BE2C (cell line): ENCODE measurements at regions not wholly inside any gene's neighbourhood (a gene's known extent, or its start where the extent isn't known, plus 50 kb on each side); places are given as distances from the start of the nearest gene placed in this dataset.
"Not testable (repeated sequence)": the region's sequence is repeated elsewhere in the genome, so short reads cannot be mapped to it uniquely, and the experiment has no call there.

Experiments used
- DNase-seq: peaks from one replicate; pipeline ENCODE4 v3.0.0-alpha.2; 2020
- H3K27me3 ChIP-seq: fragments of 250-450 bp; sonication (Bioruptor Pico); 2 replicates; pipeline ENCODE4 v1.5.1; 2020; ENCODE audit warnings: mild to moderate bottlenecking
- H3K36me3 ChIP-seq: fragments of 250-450 bp; sonication (Bioruptor Pico); 2 replicates; pipeline ENCODE4 v1.5.1; 2020; ENCODE audit warnings: mild to moderate bottlenecking
- H3K4me1 ChIP-seq: fragments of 250-450 bp; sonication (Bioruptor Pico); 2 replicates; pipeline ENCODE4 v1.5.1; 2020
- H3K4me3 ChIP-seq: 2 replicates; pipeline ENCODE4 v1.5.1; 2011; ENCODE audit warnings: low read depth, low read length
- H3K9me3 ChIP-seq: fragments of 250-450 bp; sonication (Bioruptor Pico); 2 replicates; pipeline ENCODE4 v1.5.1; 2020
- TF ChIP-seq, protein P1 (sequence below): IDR thresholded peaks from 2 replicates; pipeline ENCODE4 v1.5.1; 2012; ENCODE audit warnings: mild to moderate bottlenecking, low read depth, low read length

DNA sequence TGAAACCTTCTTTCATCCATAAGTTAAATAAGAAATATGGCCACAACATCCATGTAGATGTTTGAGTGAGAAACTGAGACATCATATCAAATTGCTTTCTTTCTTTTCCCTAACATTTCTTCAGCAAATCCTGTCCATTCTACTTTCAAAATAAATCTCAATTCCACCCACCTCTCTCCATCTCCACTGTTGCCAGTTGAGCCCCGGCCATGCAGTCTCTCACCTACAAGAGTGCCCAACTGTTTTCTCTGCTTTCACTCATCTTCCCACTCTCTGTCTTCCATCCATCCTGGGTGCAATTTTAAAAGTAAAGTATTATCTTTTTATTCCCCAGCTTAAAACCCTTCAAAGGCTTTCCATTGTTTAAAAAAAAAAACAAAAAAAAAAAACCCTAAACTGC lies 260.4 kb downstream of the DEPDC1B start:
- Histone ChIP-seq H3K36me3 (no peaks in the 10 kb centered on the region), H3K27me3 (no peaks in the 10 kb centered on the region), H3K9me3 (no peaks in the 10 kb centered on the region), H3K4me3 (no peak overlapping the region), H3K4me1 (no peaks in the 10 kb centered on the region)
- no peak for DNase-seq
- TF ChIP-seq, protein P1, sequence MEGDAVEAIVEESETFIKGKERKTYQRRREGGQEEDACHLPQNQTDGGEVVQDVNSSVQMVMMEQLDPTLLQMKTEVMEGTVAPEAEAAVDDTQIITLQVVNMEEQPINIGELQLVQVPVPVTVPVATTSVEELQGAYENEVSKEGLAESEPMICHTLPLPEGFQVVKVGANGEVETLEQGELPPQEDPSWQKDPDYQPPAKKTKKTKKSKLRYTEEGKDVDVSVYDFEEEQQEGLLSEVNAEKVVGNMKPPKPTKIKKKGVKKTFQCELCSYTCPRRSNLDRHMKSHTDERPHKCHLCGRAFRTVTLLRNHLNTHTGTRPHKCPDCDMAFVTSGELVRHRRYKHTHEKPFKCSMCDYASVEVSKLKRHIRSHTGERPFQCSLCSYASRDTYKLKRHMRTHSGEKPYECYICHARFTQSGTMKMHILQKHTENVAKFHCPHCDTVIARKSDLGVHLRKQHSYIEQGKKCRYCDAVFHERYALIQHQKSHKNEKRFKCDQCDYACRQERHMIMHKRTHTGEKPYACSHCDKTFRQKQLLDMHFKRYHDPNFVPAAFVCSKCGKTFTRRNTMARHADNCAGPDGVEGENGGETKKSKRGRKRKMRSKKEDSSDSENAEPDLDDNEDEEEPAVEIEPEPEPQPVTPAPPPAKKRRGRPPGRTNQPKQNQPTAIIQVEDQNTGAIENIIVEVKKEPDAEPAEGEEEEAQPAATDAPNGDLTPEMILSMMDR = no peak

DNA sequence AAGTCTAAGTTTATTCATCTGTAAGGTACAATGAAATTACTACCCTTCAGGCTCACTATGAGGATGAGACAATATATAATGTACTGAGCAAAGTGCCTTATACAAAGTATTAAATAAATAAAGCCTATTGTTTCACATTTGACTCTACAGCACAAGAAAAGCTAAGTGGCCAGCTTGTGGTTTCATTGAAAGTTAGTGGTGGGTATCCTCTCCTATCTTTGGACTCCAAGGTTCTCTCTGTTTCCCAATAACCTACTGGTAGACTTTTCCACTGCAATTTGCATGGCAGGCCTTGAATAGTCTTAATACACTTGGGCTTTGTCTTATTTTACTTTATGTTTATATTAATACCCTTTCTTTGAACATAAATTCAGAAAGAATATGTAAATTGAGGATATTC lies 262.7 kb downstream of the DEPDC1B start:
- H3K4me1 ChIP-seq = no peaks in the 10 kb centered on the region
- H3K36me3 ChIP-seq = no peaks in the 10 kb centered on the region
- no peaks in the 10 kb centered on the region for H3K27me3 ChIP-seq

GRCh38 chr5:60436518-60436917 lies 263.4 kb downstream of the DEPDC1B start:
- Histone ChIP-seq H3K27me3 (no peaks in the 10 kb centered on the region), H3K36me3 (no peaks in the 10 kb centered on the region), H3K4me3 (no peak overlapping the region), H3K4me1 (no peaks in the 10 kb centered on the region), H3K9me3 (no peaks in the 10 kb centered on the region)
- TF ChIP-seq, protein P1 = no peak
- no peak for DNase-seq

More for the DNA sequence above, 262.7 kb downstream of the DEPDC1B start:
- no peak for DNase-seq
- TF ChIP-seq, protein P1 = no peak
- H3K4me3 ChIP-seq = no peak overlapping the region
- no peaks in the 10 kb centered on the region for H3K9me3 ChIP-seq

DNA sequence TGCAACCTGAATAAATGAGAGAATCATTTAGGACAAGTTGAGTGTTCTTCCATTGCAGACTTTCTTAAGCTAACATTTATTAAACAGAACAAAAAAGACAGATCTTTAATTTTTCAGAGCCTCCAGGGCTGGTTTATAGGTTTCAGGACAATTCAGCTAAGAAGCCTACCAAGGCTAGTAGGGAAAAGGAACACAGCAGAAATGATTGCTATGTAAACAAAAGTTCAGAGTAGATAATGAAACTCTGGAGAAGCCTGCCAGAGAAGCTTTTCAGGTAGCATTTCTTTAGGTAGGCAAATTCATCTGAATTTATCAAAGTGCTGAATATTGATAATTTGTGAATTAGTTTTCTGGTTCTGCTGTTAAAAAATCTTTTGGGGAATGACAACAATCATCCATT lies 264.2 kb downstream of the DEPDC1B start:
- H3K9me3 ChIP-seq = no peaks in the 10 kb centered on the region
- no peaks in the 10 kb centered on the region for H3K27me3 ChIP-seq
- DNase-seq = no peak
- TF ChIP-seq, protein P1 = no peak
- H3K36me3 ChIP-seq = no peaks in the 10 kb centered on the region
- H3K4me3 ChIP-seq = no peak overlapping the region
- H3K4me1 ChIP-seq = no peaks in the 10 kb centered on the region

GRCh38 chr5:60426189-60426588 lies 273.8 kb downstream of the DEPDC1B start:
- not testable (repeated sequence) for H3K9me3 ChIP-seq, H3K36me3 ChIP-seq, H3K4me3 ChIP-seq, H3K27me3 ChIP-seq, DNase-seq, H3K4me1 ChIP-seq

DNA sequence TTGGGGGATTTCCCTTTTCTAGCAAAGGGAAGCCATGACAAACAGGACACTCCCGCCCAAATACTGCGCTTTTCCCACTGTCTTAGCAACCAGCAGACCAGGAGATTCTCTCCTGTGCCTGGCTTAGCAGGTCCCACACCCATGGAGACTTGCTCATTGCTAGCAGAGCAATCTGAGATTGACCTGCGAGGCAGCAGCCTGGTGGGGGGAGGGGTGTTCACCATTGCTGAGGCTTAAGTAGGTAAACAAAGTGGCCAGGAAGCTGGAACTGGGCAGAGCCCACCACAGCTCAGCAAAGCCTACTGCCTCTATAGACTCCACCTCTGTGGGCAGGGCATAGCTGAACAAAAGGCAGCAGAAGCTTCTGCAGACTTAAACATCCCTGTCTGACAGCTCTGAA lies 279.2 kb downstream of the DEPDC1B start:
- H3K4me1 ChIP-seq, H3K9me3 ChIP-seq, DNase-seq, H3K36me3 ChIP-seq, H3K27me3 ChIP-seq, H3K4me3 ChIP-seq: not testable (repeated sequence)

DNA sequence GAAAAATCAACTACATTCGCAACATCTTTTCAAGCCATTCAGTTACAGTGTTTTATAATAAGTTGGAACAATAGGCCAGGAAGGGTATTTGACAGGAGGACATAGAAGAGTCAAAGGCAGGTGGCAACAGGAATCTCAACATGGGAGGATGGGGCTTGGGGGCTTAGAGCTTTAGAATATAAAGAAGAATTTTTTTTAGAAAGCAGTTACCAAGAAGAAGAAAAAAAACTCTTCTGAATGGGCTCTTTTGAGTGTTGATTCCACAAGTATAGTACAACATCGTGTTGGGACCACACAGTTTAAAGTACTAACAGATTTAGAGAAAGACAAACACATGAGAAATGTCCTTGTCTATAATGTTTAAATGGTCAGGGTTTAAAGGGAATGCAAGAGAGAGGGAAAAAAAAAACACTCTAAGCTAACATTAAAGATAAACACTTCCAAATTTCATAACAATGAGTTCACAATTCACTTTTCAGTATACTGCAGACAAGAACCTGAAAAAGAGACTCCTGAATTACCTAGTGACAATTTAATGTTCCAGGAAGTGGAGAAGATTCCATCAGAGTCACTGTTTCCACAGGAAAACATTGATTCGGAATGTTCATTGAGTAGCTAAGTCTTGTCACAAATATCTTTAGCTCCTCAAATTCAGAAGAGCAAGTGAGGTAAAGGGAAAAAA lies 282.3 kb downstream of the DEPDC1B start:
- H3K4me3 ChIP-seq = no peak overlapping the region
- TF ChIP-seq, protein P1 = no peak
- H3K27me3 ChIP-seq = no peaks in the 10 kb centered on the region
- no peak for DNase-seq
- no peaks in the 10 kb centered on the region for H3K4me1 ChIP-seq
- no peaks in the 10 kb centered on the region for H3K36me3 ChIP-seq
- H3K9me3 ChIP-seq = no peaks in the 10 kb centered on the region
